ENCODE measurements at regions not wholly inside any gene's neighbourhood (a gene's known extent, or its start where the extent isn't known, plus 50 kb on each side); places are given as distances from the start of the nearest gene placed in this dataset.

DNA sequence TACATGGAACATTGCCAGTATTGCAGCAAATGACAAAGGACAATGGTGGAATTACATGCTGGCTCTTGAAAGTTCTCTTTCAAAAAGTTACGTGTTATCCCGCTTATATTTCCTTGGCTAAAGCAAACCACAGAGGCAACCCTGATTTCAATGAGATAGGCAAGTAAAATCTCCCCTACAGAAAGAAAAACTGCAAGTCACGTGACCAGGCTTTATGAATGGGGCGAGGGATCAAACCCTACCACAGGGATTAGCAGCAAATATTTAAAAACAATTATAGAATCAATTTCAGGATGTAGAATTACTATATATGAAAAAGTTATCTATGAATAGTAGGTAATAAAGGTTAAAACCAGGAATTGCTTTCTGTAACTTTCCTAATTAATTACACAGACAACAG is 603.4 kb upstream of the GBE1 start:
- no peak for DNase-seq (ENCODE audit: low read depth, low spot score)
- CTCF ChIA-PET, result no interaction called here
- POLR2A ChIA-PET, result no interaction called here
- H3K4me3 ChIP-seq (ENCODE audit: low read depth, low read length), result no peak overlapping the region
- TF ChIP-seq, protein P1, sequence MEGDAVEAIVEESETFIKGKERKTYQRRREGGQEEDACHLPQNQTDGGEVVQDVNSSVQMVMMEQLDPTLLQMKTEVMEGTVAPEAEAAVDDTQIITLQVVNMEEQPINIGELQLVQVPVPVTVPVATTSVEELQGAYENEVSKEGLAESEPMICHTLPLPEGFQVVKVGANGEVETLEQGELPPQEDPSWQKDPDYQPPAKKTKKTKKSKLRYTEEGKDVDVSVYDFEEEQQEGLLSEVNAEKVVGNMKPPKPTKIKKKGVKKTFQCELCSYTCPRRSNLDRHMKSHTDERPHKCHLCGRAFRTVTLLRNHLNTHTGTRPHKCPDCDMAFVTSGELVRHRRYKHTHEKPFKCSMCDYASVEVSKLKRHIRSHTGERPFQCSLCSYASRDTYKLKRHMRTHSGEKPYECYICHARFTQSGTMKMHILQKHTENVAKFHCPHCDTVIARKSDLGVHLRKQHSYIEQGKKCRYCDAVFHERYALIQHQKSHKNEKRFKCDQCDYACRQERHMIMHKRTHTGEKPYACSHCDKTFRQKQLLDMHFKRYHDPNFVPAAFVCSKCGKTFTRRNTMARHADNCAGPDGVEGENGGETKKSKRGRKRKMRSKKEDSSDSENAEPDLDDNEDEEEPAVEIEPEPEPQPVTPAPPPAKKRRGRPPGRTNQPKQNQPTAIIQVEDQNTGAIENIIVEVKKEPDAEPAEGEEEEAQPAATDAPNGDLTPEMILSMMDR (IDR thresholded peaks at IDR 0.05; ENCODE audit: insufficient read depth, low read length, missing control alignments), result no peak

- POLR2A ChIA-PET, result no interaction called here
- CTCF ChIA-PET, result no interaction called here
- H3K4me3 ChIP-seq (ENCODE audit: low read depth, low read length), result no peak overlapping the region
- TF ChIP-seq, protein P1 (IDR thresholded peaks at IDR 0.05; ENCODE audit: insufficient read depth, low read length, missing control alignments), result no peak
- no peak for DNase-seq (ENCODE audit: low read depth, low spot score)
Measured at GRCh38 chr3:82363131-82363530, 601.7 kb upstream of the GBE1 start.

DNA sequence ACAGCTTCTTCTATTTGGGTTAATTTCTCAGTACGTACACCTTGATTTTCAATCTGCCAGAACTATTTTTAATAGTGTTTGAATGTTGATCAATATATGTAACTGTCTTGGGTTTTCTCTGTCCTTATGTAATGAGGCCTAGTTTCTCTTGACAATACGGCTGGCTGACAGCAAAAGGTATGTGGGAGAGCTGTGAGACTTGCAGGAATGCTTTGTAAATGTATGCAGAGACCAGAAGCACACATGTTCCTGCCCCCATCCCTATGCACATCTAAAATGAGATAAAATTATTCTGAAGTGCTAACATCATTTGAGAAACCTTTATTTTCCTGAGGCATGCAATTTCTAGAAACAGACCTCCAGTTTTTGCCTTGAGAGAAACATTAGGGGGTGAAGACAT is 593.8 kb upstream of the GBE1 start:
- TF ChIP-seq, protein P1 (IDR thresholded peaks at IDR 0.05; ENCODE audit: insufficient read depth, low read length, missing control alignments), result no peak
- ChIA-PET POLR2A (no interaction called here), CTCF (no interaction called here)
- no peak for DNase-seq (ENCODE audit: low read depth, low spot score)
- no peak overlapping the region for H3K4me3 ChIP-seq (ENCODE audit: low read depth, low read length)

- ChIA-PET CTCF (no interaction called here), POLR2A (no interaction called here)
- TF ChIP-seq, protein P1 (IDR thresholded peaks at IDR 0.05; ENCODE audit: insufficient read depth, low read length, missing control alignments), result no peak
- H3K4me3 ChIP-seq (ENCODE audit: low read depth, low read length), result no peak overlapping the region
- DNase-seq (ENCODE audit: low read depth, low spot score), result no peak
Measured at GRCh38 chr3:82354228-82354627, 592.8 kb upstream of the GBE1 start.

GRCh38 chr3:82353306-82354171 is 592.1 kb upstream of the GBE1 start:
- H3K4me3 ChIP-seq (ENCODE audit: low read depth, low read length), result no peak overlapping the region
- DNase-seq (ENCODE audit: low read depth, low spot score), result no peak
- TF ChIP-seq, protein P1 (IDR thresholded peaks at IDR 0.05; ENCODE audit: insufficient read depth, low read length, missing control alignments), result no peak
- ChIA-PET POLR2A (no interaction called here), CTCF (no interaction called here)

DNA sequence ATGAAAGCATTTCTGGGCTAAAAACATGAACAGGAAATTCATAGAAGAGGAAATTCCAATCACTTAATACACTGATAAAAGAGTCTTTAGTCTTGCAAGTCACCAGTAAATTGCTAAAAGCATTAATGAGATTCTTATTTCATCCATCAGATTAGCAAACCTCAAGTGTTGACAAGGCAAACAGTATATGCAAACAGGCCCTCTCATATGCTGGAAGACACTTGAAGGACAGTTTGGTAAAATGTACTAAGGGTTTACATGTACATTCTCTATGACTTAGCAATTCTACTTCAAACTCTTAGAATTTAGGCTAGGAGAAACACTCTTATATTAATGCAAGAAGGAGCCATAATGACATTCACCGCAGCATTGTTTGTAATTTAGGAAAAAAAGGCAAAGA is 586.1 kb upstream of the GBE1 start:
- no peak for DNase-seq (ENCODE audit: low read depth, low spot score)
- ChIA-PET CTCF (no interaction called here), POLR2A (no interaction called here)
- H3K4me3 ChIP-seq (ENCODE audit: low read depth, low read length), result no peak overlapping the region
- TF ChIP-seq, protein P1 (IDR thresholded peaks at IDR 0.05; ENCODE audit: insufficient read depth, low read length, missing control alignments), result no peak
